CD14-positive monocyte (primary cell): ENCODE measurements at regions not wholly inside any gene's neighbourhood (a gene's known extent, or its start where the extent isn't known, plus 50 kb on each side); places are given as distances from the start of the nearest gene placed in this dataset.

Experiments used
- DNase-seq, 3 donors: peaks; one replicate each; pipeline ENCODE4 v3.0.0-alpha.2; 2011 to 2022
- H2AFZ ChIP-seq: 2 replicates; pipeline ENCODE4 v1.6.0; 2012; ENCODE audit warnings: mild to moderate bottlenecking, low read depth, low read length, inconsistent platforms; ENCODE audit not compliant: insufficient read depth, poor library complexity, severe bottlenecking
- H3K27ac ChIP-seq, 2 donors: 1 replicate in 1 of 2; 2 replicates in 1 of 2; pipeline ENCODE4 v1.5.1; 2012 to 2013; ENCODE audit warnings: low read length in 2 of 2, control low read depth in 1 of 2, inconsistent platforms in 1 of 2, low read depth in 1 of 2, mild to moderate bottlenecking in 1 of 2
- H3K27me3 ChIP-seq, 2 donors: one replicate each; pipeline versions ENCODE4 v1.6.0 to v1.6.1; 2011 to 2013; ENCODE audit warnings: low read length in 2 of 2; ENCODE audit not compliant: control insufficient read depth in 2 of 2, insufficient read depth in 2 of 2
- H3K36me3 ChIP-seq, 2 donors: replicated peaks in 1 of 2; 1 replicate in 1 of 2; 2 replicates in 1 of 2; pipeline versions ENCODE4 v1.5.1 to v1.6.1; 2012 to 2013; ENCODE audit warnings: low read length in 2 of 2, control low read depth in 1 of 2, inconsistent platforms in 1 of 2, mild to moderate bottlenecking in 1 of 2; ENCODE audit not compliant: insufficient read depth in 2 of 2, control insufficient read depth in 1 of 2
- H3K4me1 ChIP-seq, 2 donors: 1 replicate in 1 of 2; 2 replicates in 1 of 2; pipeline versions ENCODE4 v1.5.1 to v1.6.1; 2012 to 2013; ENCODE audit warnings: low read length in 2 of 2, control low read depth in 1 of 2, inconsistent platforms in 1 of 2, mild to moderate bottlenecking in 1 of 2, moderate library complexity in 1 of 2; ENCODE audit not compliant: insufficient read depth in 2 of 2, control insufficient read depth in 1 of 2
- H3K4me2 ChIP-seq: replicated peaks from 2 replicates; pipeline ENCODE3; 2012; ENCODE audit warnings: low read length, moderate library complexity, mild to moderate bottlenecking; ENCODE audit not compliant: poor library complexity, severe bottlenecking; ENCODE audit errors: extremely low read depth
- H3K4me3 ChIP-seq, 3 experiments: fragments of 200-600 bp in 1 of 3; sonication (generic) in 1 of 3; replicated peaks in 1 of 3; 1 replicate in 2 of 3; 2 replicates in 1 of 3; pipeline ENCODE4 v1.5.1; 2011 to 2013; ENCODE audit warnings: low read length in 3 of 3, mild to moderate bottlenecking in 3 of 3, control low read depth in 2 of 3, low read depth in 2 of 3, inconsistent platforms in 1 of 3, moderate library complexity in 1 of 3
- H3K79me2 ChIP-seq: 2 replicates; pipeline ENCODE4 v1.6.0; 2012; ENCODE audit warnings: mild to moderate bottlenecking, control low read depth, inconsistent platforms, low read length, moderate library complexity; ENCODE audit not compliant: insufficient read depth
- H3K9ac ChIP-seq: 2 replicates; pipeline ENCODE4 v1.6.0; 2017; ENCODE audit warnings: low read length, mild to moderate bottlenecking; ENCODE audit not compliant: insufficient read depth, poor library complexity, severe bottlenecking
- H3K9me3 ChIP-seq, 2 donors: replicated peaks in 1 of 2; 1 replicate in 1 of 2; 2 replicates in 1 of 2; pipeline versions ENCODE4 v1.5.1 to v1.6.1; 2012 to 2013; ENCODE audit warnings: low read length in 2 of 2, control low read depth in 1 of 2; ENCODE audit not compliant: control insufficient read depth in 1 of 2, insufficient read depth in 1 of 2
- H4K20me1 ChIP-seq: 2 replicates; pipeline ENCODE4 v1.6.0; 2012; ENCODE audit warnings: mild to moderate bottlenecking, low read length, control low read depth, moderate library complexity; ENCODE audit not compliant: insufficient read depth
- H3K27ac Mint-ChIP-seq, 7 donors: one replicate each; pipeline ENCODE4 v1.8.0; 2020; ENCODE audit warnings: mild to moderate bottlenecking in 7 of 7, mixed read lengths in 7 of 7, moderate library complexity in 6 of 7, inconsistent platforms in 2 of 7
- H3K27me3 Mint-ChIP-seq, 3 donors: one replicate each; pipeline ENCODE4 v1.8.0; 2021 to 2022; ENCODE audit warnings: low read depth in 3 of 3, mild to moderate bottlenecking in 3 of 3, mixed read lengths in 3 of 3, moderate library complexity in 3 of 3, inconsistent platforms in 1 of 3
- H3K36me3 Mint-ChIP-seq, 2 donors: one replicate each; pipeline ENCODE4 v1.8.0; 2020; ENCODE audit warnings: mixed read lengths in 2 of 2, inconsistent platforms in 1 of 2, mild to moderate bottlenecking in 1 of 2
- H3K4me1 Mint-ChIP-seq: one replicate; pipeline ENCODE4 v1.8.0; 2020; ENCODE audit warnings: mild to moderate bottlenecking, mixed read lengths
- H3K4me3 Mint-ChIP-seq, 2 donors: one replicate each; pipeline ENCODE4 v1.8.0; 2020; ENCODE audit warnings: mild to moderate bottlenecking in 2 of 2, mixed read lengths in 2 of 2, moderate library complexity in 1 of 2
- H3K9me3 Mint-ChIP-seq, 7 donors: one replicate each; pipeline ENCODE4 v1.8.0; 2020 to 2022; ENCODE audit warnings: mixed read lengths in 7 of 7, mild to moderate bottlenecking in 6 of 7, moderate library complexity in 6 of 7, inconsistent platforms in 2 of 7
- CTCF ChIP-seq: fragments of 200-600 bp; IDR thresholded peaks from one replicate; pipeline ENCODE4 v1.8.0; 2022; ENCODE audit warnings: antibody characterized with exemption, mild to moderate bottlenecking
- WGBS: methylation state at CpG from one replicate; pipeline ENCODE4 v1.1.5; 2013; ENCODE audit warnings: missing lambda C conversion rate; ENCODE audit not compliant: insufficient coverage; 5-methylcytosine and 5-hydroxymethylcytosine counted together
- intact Hi-C, 2 donors: fragments of 100-400 bp; cut with micrococcal nuclease; formaldehyde crosslinking; loops; one replicate each; pipeline versions ENCODE4 v1.15.0 to v1.15.1; 2023

- Histone ChIP-seq H3K4me3 (no peak overlapping the region), H4K20me1 (no peaks in the 10 kb centered on the region), H3K9me3 (no peaks in the 10 kb centered on the region), H3K27ac (no peak overlapping the region), H3K4me1 (no peaks in the 10 kb centered on the region), H2AFZ (no peak overlapping the region), H3K36me3 (no peaks in the 10 kb centered on the region), H3K27me3 (no peaks in the 10 kb centered on the region), H3K9ac (no peak overlapping the region), H3K79me2 (no peaks in the 10 kb centered on the region), H3K4me2 (no peak overlapping the region)
- no peak for DNase-seq
- 100% methylated on average over 2 of the region's 6 CpGs for WGBS
- Mint-ChIP-seq H3K4me1 (no peaks in the 10 kb centered on the region), H3K36me3 (no peaks in the 10 kb centered on the region), H3K27me3 (peaks cover 0 to 2% (median 0%) of the 10 kb centered on the region in 3 donors), H3K27ac (no peak overlapping the region), H3K4me3 (no peak overlapping the region), H3K9me3 (no peaks in the 10 kb centered on the region)
- intact Hi-C loops: no loop called here
- no peak for TF ChIP-seq CTCF
Measured at GRCh38 chr12:90020881-90021280, 312.2 kb upstream of the ATP2B1 start.

DNA sequence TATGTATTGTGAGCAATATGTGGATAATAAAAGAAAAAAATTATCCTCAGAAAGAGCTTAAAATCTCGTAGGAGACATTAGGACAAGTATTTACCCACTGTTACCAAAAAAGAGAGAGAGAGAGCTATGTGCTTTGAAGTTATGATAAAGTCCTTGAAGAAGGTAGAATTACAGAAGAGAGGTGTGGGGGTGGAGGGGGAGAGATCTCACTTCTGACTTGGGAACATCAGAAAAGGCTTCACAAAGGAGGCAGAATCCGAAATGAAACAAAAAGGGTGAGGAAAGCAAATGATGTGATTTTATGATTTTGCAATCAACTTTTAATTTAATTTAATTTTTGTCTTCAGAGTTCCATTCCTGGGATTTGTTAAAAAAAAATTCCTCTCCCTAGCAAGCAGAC lies 311.8 kb upstream of the ATP2B1 start:
- Histone ChIP-seq H3K4me1 (no peaks in the 10 kb centered on the region), H4K20me1 (no peaks in the 10 kb centered on the region), H3K79me2 (no peaks in the 10 kb centered on the region), H3K4me2 (no peak overlapping the region), H3K27me3 (no peaks in the 10 kb centered on the region), H3K9me3 (no peaks in the 10 kb centered on the region), H3K27ac (no peak overlapping the region), H3K36me3 (no peaks in the 10 kb centered on the region), H2AFZ (no peak overlapping the region), H3K4me3 (no peak overlapping the region), H3K9ac (no peak overlapping the region)
- intact Hi-C loops: no loop called here
- Mint-ChIP-seq H3K27ac (no peak overlapping the region), H3K27me3 (peaks cover 0 to 2% (median 0%) of the 10 kb centered on the region in 3 donors), H3K4me1 (no peaks in the 10 kb centered on the region), H3K9me3 (no peaks in the 10 kb centered on the region), H3K36me3 (no peaks in the 10 kb centered on the region), H3K4me3 (no peak overlapping the region)
- no peak for TF ChIP-seq CTCF
- no CpG with 5 or more reads among the region's 2 CpGs for WGBS
- DNase-seq: no peak
